Epithelial cell of esophagus (primary cell): ENCODE measurements at regions not wholly inside any gene's neighbourhood (a gene's known extent, or its start where the extent isn't known, plus 50 kb on each side); places are given as distances from the start of the nearest gene placed in this dataset.

ENCODE experiments used
- DNase-seq: peaks from one replicate; pipeline ENCODE4 v3.0.0; 2010; ENCODE audit warnings: low read depth
- H3K4me3 ChIP-seq: 2 replicates; pipeline ENCODE4 v1.5.1; 2011; ENCODE audit warnings: mild to moderate bottlenecking, low read length, control low read depth
- TF ChIP-seq, protein P1 (sequence below): IDR thresholded peaks from 2 replicates; pipeline ENCODE4 v1.5.1; 2011; ENCODE audit warnings: low read depth, mild to moderate bottlenecking, low read length, control low read depth, inconsistent platforms; ENCODE audit not compliant: insufficient read depth; ENCODE audit errors: missing control alignments

DNA sequence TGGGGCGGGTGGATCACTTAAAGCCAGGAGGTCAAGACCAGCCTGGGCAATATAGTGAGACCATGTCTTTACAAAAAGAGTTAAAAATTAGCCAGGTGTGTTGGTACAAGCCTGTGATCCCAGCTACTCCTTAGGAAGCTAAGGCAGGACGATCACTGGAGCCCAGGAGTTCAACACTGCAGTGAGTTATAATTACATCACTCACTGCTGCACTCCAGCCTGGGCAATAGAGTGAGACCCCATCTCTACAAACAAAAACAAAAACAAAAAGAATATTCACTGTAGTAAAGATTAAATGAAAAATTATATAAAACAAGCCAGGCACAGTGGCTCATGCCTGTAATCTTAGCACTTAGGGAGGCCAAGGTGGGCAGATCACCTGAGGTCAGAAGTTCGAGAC is 1047.6 kb upstream of the AUTS2 start:
- no peak overlapping the region for H3K4me3 ChIP-seq
- TF ChIP-seq, protein P1, sequence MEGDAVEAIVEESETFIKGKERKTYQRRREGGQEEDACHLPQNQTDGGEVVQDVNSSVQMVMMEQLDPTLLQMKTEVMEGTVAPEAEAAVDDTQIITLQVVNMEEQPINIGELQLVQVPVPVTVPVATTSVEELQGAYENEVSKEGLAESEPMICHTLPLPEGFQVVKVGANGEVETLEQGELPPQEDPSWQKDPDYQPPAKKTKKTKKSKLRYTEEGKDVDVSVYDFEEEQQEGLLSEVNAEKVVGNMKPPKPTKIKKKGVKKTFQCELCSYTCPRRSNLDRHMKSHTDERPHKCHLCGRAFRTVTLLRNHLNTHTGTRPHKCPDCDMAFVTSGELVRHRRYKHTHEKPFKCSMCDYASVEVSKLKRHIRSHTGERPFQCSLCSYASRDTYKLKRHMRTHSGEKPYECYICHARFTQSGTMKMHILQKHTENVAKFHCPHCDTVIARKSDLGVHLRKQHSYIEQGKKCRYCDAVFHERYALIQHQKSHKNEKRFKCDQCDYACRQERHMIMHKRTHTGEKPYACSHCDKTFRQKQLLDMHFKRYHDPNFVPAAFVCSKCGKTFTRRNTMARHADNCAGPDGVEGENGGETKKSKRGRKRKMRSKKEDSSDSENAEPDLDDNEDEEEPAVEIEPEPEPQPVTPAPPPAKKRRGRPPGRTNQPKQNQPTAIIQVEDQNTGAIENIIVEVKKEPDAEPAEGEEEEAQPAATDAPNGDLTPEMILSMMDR, result no peak
- DNase-seq, result no peak

DNA sequence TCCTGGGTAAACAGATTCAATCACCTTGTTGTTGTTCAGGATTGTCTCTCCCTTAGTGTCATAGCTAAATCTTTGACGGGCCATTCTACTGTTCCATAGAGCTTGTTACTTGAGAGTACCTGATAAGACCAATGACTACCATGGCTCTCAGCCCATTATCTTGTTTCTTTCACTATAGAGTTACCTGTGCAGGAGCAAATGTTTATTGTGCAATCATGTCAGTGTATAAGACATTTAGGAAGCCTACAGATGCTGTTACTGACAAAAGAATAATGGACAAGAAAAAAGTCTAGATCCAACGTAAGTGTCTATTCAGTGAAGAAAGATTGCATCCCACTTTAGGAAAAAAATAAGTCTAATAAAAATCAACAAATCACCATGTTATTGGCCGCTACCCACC is 1041.7 kb upstream of the AUTS2 start:
- DNase-seq, result no peak
- TF ChIP-seq, protein P1, result no peak

DNA sequence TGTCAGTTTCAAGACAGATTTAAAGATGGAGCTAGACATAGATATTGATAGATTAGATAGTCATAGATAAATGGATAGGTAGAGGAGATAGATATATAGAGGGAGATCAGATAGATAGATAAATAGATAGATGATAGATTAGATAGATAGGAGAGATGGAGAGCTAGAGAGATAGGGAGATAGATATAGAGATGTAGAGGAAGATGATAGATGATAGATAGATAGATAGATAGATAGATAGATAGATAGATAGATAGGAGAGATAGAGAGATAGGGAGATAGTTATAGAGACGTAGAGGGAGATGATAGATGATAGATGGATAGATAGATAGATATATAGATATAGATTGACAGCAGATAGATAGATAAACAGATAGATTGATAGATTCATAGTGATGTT is 1038.8 kb upstream of the AUTS2 start:
- no peak for DNase-seq
- TF ChIP-seq, protein P1, result no peak
- H3K4me3 ChIP-seq, result no peak overlapping the region

More for the DNA sequence above, 1041.7 kb upstream of the AUTS2 start:
- H3K4me3 ChIP-seq, result no peak overlapping the region

DNA sequence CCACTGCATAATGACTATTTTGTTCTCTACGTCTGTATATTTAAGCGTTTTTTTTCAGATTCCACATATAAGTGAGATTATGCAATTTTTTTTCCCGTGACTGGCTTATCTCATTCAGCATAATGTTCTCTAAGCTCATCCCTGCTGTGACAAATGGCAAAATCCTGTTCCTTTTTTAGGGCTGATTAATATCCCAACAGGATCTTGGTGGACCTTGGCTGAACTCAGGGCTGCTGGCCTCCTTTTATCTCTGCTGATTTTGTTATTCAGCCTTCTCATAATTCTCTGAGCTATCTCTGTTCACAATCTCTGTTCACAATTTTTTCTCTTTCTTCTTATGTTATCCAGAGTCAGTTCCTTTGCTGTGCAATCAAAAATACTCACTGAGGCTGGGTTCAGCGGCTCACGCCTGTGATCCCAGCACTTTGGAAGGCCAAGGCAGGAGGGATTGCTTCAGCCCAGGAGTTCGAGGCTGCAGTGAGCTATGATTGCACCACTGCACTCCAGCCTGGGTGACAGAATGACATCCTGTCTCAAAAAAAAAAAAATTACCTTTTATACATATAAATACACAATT is 1035.9 kb upstream of the AUTS2 start:
- H3K4me3 ChIP-seq, result no peak overlapping the region
- no peak for DNase-seq
- TF ChIP-seq, protein P1, result no peak

DNA sequence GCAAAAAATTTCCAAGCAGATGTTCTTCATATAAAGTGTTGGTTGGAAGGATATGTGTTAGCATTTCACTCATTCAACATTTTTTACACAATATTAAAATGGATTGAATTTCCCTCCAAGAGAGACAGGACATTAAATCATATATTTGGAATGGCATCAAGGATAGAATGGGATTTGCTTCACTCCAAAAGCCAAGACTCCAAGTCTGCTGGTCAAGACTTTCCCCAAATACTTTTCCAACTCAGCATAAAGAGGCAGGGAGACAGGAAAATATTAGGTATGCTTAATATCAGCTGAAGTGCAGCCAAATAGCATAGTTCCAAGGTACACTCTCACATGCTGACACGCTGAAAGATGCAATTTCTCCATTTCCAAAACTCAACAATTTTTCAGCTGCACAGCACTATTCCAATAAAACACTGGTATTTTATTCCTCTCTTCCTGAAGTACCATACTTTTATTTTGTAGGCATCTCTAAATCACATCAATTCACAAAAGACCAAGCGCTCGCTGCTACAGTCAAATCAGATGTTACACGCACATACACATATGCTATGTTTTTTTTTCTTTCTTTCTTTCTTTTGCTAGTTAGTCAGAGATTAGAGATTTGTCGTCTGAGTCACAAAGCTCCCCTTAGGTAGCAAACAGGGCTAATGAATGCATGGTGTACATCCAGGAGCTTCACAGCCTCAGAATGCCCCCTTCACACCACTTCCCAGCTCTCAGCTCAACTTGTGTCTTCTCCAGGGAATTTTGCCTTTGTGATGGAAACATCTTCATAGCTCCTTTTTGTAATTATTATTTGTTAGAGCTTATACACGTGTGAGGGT is 1033.8 kb upstream of the AUTS2 start:
- TF ChIP-seq, protein P1, result no peak
- DNase-seq, result no peak
- H3K4me3 ChIP-seq, result no peak overlapping the region

DNA sequence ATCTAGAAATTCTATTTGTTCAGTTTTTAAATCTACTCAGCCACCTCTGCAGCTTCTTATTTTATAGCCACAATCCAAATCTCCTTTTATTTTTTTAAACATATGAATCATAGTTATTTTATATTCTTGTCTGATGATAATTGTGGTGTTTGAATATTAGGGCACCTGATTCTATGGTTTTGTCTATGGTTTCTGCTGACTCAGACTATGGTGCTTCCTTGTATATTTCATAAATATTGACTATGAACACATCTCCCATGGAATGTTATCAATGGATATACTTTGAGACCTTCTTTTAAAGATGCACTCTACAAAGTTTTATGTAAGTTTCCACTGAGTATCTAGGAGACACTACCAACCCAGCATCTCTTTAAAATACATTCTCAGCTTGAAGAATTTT is 1027.0 kb upstream of the AUTS2 start:
- H3K4me3 ChIP-seq, result no peak overlapping the region
- TF ChIP-seq, protein P1, result no peak
- DNase-seq, result no peak

DNA sequence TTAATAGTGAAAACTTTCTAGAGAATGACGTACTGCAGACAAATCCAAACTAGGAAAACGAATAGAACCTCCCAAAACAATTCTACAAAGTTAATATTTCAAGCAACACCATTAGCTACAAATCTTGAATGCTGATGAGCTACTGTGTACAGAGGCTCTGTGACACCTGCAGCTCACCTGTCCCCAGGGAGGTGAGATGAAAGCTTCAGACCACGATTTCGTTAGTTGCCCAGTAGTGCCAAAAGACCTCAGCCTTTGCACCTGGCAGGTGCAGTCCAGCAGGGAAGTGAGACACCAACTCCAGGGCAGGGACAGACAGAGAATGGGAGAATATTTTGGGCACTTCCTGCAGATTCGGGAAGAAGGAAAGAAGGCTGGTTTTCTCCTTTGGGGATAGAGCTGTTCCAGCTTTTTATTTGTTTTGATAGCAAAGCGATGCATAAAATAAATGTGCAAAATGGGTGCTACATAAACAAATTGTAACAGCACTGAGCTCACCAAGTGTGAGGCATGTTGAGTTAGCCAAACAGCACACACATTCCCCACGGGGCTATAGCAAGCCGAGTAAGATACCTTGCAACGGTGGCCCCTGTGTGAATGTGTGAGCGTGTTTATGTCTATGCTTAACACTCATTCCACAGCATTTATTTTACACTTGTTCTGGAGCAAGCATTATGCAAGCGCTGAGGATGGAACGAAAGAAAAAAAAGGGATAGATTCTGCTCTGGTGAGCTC is 1024.8 kb upstream of the AUTS2 start:
- no peak overlapping the region for H3K4me3 ChIP-seq
- TF ChIP-seq, protein P1, result no peak
- no peak for DNase-seq
